GM12875 (cell line): ENCODE measurements at regions not wholly inside any gene's neighbourhood (a gene's known extent, or its start where the extent isn't known, plus 50 kb on each side); places are given as distances from the start of the nearest gene placed in this dataset.

Experiments used
- H3K4me3 ChIP-seq: one replicate; pipeline ENCODE4 v1.5.1; 2011; ENCODE audit warnings: low read depth, low read length, control low read depth
- CTCF ChIP-seq: IDR thresholded peaks from 2 replicates; pipeline ENCODE4 v1.5.1; 2011; ENCODE audit warnings: low read depth, mild to moderate bottlenecking, control low read depth, inconsistent platforms, low read length, moderate library complexity, borderline replicate concordance; ENCODE audit not compliant: insufficient read depth

- H3K4me3 ChIP-seq, result no peak overlapping the region
- no peak for TF ChIP-seq CTCF
Measured at GRCh38 chr15:36110659-36110993, 468.8 kb upstream of the CDIN1 start.

GRCh38 chr15:36117296-36117787 is 462.1 kb upstream of the CDIN1 start:
- H3K4me3 ChIP-seq, result no peak overlapping the region
- no peak for TF ChIP-seq CTCF

- H3K4me3 ChIP-seq, result no peak overlapping the region
- TF ChIP-seq CTCF, result no peak
Measured at GRCh38 chr15:36126194-36126593, 453.2 kb upstream of the CDIN1 start.

DNA sequence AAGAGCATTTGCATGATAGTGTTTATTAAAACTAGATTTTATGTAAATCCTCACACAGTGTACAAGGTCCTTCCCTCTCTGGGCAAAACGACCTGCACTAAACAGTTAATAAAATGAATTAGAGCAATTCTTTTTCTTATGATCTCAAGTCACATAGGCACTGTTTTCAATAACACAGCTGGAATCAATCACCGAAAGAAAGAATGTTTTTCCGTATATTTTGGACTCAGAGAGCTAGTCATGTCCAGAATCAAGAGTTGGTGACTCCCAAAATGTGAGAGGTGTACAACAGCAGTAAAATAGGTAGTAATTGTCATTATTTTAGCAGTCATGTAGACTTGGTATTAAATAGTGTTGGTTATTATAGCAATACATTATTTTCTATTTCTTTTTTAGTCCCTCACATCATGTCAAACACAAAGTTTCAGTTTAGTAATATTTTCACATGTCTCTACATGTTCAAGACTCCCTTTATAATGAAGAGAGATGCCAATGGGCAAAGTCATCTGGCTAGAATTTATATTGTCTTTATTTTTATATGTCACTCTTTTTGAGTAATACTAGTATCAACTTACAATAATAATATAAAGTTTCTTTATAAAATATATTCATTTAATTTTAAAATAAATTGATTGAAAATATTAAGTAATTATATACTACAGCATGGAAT is 448.6 kb upstream of the CDIN1 start:
- no peak overlapping the region for H3K4me3 ChIP-seq
- no peak for TF ChIP-seq CTCF

DNA sequence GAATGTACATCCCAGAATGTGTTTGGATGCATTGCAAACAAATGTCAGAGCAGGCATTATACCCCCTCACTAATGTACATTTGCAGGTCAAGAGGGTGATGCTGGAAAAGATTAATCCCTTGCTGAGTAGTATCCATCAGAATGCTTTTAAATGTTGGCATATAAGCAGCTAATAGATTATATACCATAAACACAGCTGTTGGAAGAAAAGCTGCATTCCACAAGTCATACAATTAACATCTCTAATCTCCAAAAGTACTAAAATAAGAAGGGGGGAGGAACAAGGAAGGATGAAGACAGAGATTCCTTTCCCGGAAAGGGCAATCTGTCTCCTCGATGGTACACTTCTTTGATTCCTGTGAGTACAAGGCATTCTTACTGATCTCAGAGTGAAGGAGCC is 445.7 kb upstream of the CDIN1 start:
- TF ChIP-seq CTCF, result no peak
- H3K4me3 ChIP-seq, result no peak overlapping the region

DNA sequence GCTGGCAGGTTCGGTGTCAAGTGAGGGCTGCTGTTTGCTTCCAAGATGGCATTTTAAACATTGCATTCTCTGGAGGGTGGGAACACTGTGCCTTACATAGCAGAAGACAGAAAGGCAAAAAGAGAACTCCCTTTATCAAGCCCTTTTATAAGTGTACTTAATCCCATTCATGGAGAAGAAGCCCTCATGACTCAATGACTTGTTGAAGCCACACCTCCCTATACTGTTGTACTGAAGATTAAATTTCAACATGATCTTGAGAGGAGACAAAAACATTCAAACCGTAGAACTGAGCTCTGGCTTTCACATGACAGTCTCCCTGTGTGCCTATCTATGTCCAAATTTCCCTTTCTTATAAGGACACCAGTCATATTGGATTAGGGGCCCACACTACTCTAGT is 443.4 kb upstream of the CDIN1 start:
- no peak for TF ChIP-seq CTCF
- no peak overlapping the region for H3K4me3 ChIP-seq

DNA sequence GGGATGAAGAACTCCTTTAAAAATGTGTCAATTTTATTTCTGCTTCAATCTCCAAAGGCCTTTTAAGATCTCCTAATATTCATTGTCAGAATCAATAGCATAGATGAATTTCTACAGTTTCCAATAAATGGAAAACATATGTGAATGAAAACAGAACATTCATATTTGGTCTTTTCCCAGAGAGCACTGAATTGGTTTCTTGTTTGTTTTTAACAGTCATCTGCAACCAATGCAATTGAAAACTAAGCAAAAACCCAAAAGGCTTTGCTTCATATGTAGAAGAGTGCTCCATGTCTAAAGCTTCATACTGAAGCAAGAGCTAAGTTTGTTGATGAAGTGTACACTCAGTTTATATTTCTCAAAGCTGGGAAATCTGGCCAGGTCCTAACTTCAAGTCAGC is 426.5 kb upstream of the CDIN1 start:
- no peak for TF ChIP-seq CTCF
- H3K4me3 ChIP-seq, result no peak overlapping the region
